OCI-LY7 (cell line): ENCODE measurements at regions not wholly inside any gene's neighbourhood (a gene's known extent, or its start where the extent isn't known, plus 50 kb on each side); places are given as distances from the start of the nearest gene placed in this dataset.
A peak's percentile ranks its signal among the peaks of the same experiment; 100 is the strongest.
"Not testable (repeated sequence)": the region's sequence is repeated elsewhere in the genome, so short reads cannot be mapped to it uniquely, and the experiment has no call there.

ENCODE experiments used
- EZH2phosphoT487 ChIP-seq: fragments of 200-600 bp; sonication (generic); IDR thresholded peaks from 2 replicates; pipeline ENCODE4 v1.6.1; 2018; ENCODE audit warnings: low read depth, borderline replicate concordance, mild to moderate bottlenecking, mixed run types, antibody characterized with exemption, low read length, moderate library complexity, mixed read lengths
- TF ChIP-seq, protein P1 (sequence below): fragments of 200-600 bp; sonication (generic); conservative IDR thresholded peaks from 2 replicates; pipeline ENCODE4 v1.5.1; 2014; ENCODE audit warnings: mild to moderate bottlenecking, antibody characterized with exemption, low read length, moderate library complexity, mixed read lengths

DNA sequence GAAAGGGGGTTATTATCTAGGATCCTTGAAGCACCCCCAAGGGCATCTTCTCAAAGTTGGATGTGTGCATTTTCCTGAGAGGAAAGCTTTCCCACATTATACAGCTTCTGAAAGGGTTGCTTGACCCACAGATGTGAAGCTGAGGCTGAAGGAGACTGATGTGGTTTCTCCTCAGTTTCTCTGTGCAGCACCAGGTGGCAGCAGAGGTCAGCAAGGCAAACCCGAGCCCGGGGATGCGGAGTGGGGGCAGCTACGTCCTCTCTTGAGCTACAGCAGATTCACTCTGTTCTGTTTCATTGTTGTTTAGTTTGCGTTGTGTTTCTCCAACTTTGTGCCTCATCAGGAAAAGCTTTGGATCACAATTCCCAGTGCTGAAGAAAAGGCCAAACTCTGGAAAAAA lies 183.7 kb downstream of the OR4F29 start:
- TF ChIP-seq, protein P1, sequence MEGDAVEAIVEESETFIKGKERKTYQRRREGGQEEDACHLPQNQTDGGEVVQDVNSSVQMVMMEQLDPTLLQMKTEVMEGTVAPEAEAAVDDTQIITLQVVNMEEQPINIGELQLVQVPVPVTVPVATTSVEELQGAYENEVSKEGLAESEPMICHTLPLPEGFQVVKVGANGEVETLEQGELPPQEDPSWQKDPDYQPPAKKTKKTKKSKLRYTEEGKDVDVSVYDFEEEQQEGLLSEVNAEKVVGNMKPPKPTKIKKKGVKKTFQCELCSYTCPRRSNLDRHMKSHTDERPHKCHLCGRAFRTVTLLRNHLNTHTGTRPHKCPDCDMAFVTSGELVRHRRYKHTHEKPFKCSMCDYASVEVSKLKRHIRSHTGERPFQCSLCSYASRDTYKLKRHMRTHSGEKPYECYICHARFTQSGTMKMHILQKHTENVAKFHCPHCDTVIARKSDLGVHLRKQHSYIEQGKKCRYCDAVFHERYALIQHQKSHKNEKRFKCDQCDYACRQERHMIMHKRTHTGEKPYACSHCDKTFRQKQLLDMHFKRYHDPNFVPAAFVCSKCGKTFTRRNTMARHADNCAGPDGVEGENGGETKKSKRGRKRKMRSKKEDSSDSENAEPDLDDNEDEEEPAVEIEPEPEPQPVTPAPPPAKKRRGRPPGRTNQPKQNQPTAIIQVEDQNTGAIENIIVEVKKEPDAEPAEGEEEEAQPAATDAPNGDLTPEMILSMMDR, result peak; percentile 38
- TF ChIP-seq EZH2phosphoT487, result not testable (repeated sequence)
